ENCODE measurements at regions not wholly inside any gene's neighbourhood (a gene's known extent, or its start where the extent isn't known, plus 50 kb on each side); places are given as distances from the start of the nearest gene placed in this dataset.

- no peak overlapping the region for H3K27ac ChIP-seq (ENCODE audit: low read length)
- no peaks in the 10 kb centered on the region for H3K36me3 ChIP-seq (ENCODE audit: control insufficient read depth in 1 of 2, insufficient read depth in 2 of 2, low read length in 2 of 2)
- H3K4me3 ChIP-seq (ENCODE audit: low read depth in 1 of 2, low read length in 2 of 2): no peak overlapping the region
- no peaks in the 10 kb centered on the region for H3K27me3 ChIP-seq (ENCODE audit: low read depth, low read length)
- no peaks in the 10 kb centered on the region for H3K4me1 ChIP-seq (ENCODE audit: control insufficient read depth in 1 of 2, insufficient read depth in 2 of 2, low read length in 2 of 2)
- H3K9me3 ChIP-seq (ENCODE audit: control insufficient read depth in 1 of 2, low read length in 2 of 2): no peaks in the 10 kb centered on the region
These were observed 347.9 kb downstream of the EFNB2 start for GRCh38 chr13:106187501-106188095.

DNA sequence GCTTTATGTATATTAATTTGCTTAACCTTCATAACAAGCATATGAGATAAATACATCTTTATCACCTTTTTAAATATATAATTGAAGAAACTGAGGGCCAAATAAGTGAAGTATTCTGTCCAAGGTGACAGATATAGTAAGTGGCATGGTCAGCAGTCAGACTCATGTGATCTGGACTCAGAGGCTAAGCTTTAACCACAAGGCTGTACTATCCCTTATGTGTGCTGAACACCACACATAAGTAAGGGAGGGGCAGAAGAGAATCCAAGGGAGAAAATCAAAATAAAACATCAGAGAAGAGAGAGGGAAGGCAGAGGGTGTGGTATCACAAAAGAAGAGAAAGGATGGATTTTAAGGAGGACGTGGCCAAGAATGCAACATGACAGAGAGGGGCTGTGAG, 348.4 kb downstream of the EFNB2 start:
- Histone ChIP-seq H3K27ac (ENCODE audit: low read length) (no peak overlapping the region), H3K27me3 (ENCODE audit: low read depth, low read length) (no peaks in the 10 kb centered on the region), H3K4me3 (ENCODE audit: low read depth in 1 of 2, low read length in 2 of 2) (no peak overlapping the region), H3K9me3 (ENCODE audit: control insufficient read depth in 1 of 2, low read length in 2 of 2) (no peaks in the 10 kb centered on the region), H3K4me1 (ENCODE audit: control insufficient read depth in 1 of 2, insufficient read depth in 2 of 2, low read length in 2 of 2) (no peaks in the 10 kb centered on the region), H3K36me3 (ENCODE audit: control insufficient read depth in 1 of 2, insufficient read depth in 2 of 2, low read length in 2 of 2) (no peaks in the 10 kb centered on the region)

DNA sequence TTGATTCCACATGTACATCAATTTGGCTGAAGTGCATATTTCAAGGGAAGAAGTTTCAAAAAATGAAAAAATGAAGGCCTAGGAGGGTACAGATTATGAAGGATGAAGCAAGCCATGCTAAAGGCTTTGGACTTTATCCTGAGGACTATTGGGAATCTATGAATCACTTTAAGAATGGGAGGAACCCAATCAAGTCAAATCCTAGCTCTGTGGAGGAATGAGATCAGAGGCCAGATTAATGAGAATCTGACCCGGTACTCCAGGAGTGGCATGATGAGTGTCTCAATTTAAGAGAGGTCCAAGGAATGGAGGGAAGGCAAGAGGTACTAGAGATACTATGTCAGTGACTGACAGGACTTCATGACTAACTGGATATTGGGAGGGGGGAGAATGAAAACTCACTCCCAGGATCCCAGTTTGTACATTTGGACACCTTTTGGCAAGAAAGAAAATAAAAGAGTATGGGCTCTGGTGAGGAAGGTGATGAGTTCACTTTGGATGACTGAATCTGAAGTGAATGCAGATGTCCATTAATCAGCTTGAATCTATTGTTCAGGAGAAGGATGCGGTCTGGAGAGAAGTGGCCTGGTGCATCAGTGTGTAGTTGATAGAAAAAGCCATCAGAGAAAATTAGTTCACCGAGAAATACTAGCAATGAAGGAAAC, 349.0 kb downstream of the EFNB2 start:
- H3K27me3 ChIP-seq (ENCODE audit: low read depth, low read length): no peaks in the 10 kb centered on the region
- H3K27ac ChIP-seq (ENCODE audit: low read length): no peak overlapping the region
- H3K4me1 ChIP-seq (ENCODE audit: control insufficient read depth in 1 of 2, insufficient read depth in 2 of 2, low read length in 2 of 2): no peaks in the 10 kb centered on the region
- H3K36me3 ChIP-seq (ENCODE audit: control insufficient read depth in 1 of 2, insufficient read depth in 2 of 2, low read length in 2 of 2): no peaks in the 10 kb centered on the region
- no peak overlapping the region for H3K4me3 ChIP-seq (ENCODE audit: low read depth in 1 of 2, low read length in 2 of 2)
- H3K9me3 ChIP-seq (ENCODE audit: control insufficient read depth in 1 of 2, low read length in 2 of 2): no peaks in the 10 kb centered on the region

- Histone ChIP-seq H3K4me1 (ENCODE audit: control insufficient read depth in 1 of 2, insufficient read depth in 2 of 2, low read length in 2 of 2) (no peaks in the 10 kb centered on the region), H3K9me3 (ENCODE audit: control insufficient read depth in 1 of 2, low read length in 2 of 2) (no peaks in the 10 kb centered on the region), H3K36me3 (ENCODE audit: control insufficient read depth in 1 of 2, insufficient read depth in 2 of 2, low read length in 2 of 2) (no peaks in the 10 kb centered on the region), H3K27me3 (ENCODE audit: low read depth, low read length) (no peaks in the 10 kb centered on the region), H3K4me3 (ENCODE audit: low read depth in 1 of 2, low read length in 2 of 2) (no peak overlapping the region), H3K27ac (ENCODE audit: low read length) (no peak overlapping the region)
These were observed 350.7 kb downstream of the EFNB2 start for GRCh38 chr13:106184790-106185189.

DNA sequence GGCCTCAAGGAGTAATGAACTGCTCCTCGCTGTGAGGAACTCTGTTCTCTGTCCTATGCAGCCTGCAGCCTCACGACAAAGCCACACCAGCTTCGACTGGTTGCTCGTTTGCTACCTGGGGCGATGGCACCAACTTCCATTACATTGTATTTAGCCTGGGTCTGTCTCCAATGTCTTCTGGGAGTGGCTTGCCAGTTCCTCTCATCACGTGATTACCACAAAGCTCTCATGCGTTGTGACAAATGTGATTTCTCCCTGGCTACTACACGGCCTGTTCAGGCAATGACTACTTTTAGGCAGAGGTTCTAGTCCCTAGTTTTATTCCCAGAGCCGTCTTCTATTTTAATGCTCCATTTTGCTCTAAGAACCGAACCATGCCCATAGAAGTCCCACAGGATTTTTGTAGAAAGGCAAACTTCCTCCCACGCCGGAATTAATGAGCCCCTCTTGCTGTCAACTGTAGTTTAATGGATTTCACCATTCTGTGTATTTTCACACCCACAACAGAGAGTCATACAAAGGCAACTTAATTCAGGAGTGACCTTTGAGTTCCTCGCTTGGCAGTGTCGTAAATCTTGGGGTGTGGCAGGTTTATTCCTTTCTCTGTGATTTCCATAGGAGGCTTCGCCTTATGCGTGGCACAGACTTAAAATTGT, 351.9 kb downstream of the EFNB2 start:
- no peaks in the 10 kb centered on the region for H3K27me3 ChIP-seq (ENCODE audit: low read depth, low read length)
- no peak overlapping the region for H3K4me3 ChIP-seq (ENCODE audit: low read depth in 1 of 2, low read length in 2 of 2)
- no peaks in the 10 kb centered on the region for H3K9me3 ChIP-seq (ENCODE audit: control insufficient read depth in 1 of 2, low read length in 2 of 2)
- H3K36me3 ChIP-seq (ENCODE audit: control insufficient read depth in 1 of 2, insufficient read depth in 2 of 2, low read length in 2 of 2): no peaks in the 10 kb centered on the region
- no peak overlapping the region for H3K27ac ChIP-seq (ENCODE audit: low read length)
- H3K4me1 ChIP-seq (ENCODE audit: control insufficient read depth in 1 of 2, insufficient read depth in 2 of 2, low read length in 2 of 2): no peaks in the 10 kb centered on the region

- H3K36me3 ChIP-seq (ENCODE audit: control insufficient read depth in 1 of 2, insufficient read depth in 2 of 2, low read length in 2 of 2): no peaks in the 10 kb centered on the region
- H3K27me3 ChIP-seq (ENCODE audit: low read depth, low read length): no peaks in the 10 kb centered on the region
- H3K27ac ChIP-seq (ENCODE audit: low read length): no peak overlapping the region
- H3K9me3 ChIP-seq (ENCODE audit: control insufficient read depth in 1 of 2, low read length in 2 of 2): no peaks in the 10 kb centered on the region
- no peak overlapping the region for H3K4me3 ChIP-seq (ENCODE audit: low read depth in 1 of 2, low read length in 2 of 2)
- no peaks in the 10 kb centered on the region for H3K4me1 ChIP-seq (ENCODE audit: control insufficient read depth in 1 of 2, insufficient read depth in 2 of 2, low read length in 2 of 2)
These were observed 353.1 kb downstream of the EFNB2 start for GRCh38 chr13:106182404-106182803.

GRCh38 chr13:106178816-106179215, 356.6 kb downstream of the EFNB2 start:
- Histone ChIP-seq H3K27me3 (ENCODE audit: low read depth, low read length) (no peaks in the 10 kb centered on the region), H3K4me1 (ENCODE audit: control insufficient read depth in 1 of 2, insufficient read depth in 2 of 2, low read length in 2 of 2) (no peaks in the 10 kb centered on the region), H3K9me3 (ENCODE audit: control insufficient read depth in 1 of 2, low read length in 2 of 2) (no peaks in the 10 kb centered on the region), H3K4me3 (ENCODE audit: low read depth in 1 of 2, low read length in 2 of 2) (no peak overlapping the region), H3K36me3 (ENCODE audit: control insufficient read depth in 1 of 2, insufficient read depth in 2 of 2, low read length in 2 of 2) (no peaks in the 10 kb centered on the region), H3K27ac (ENCODE audit: low read length) (no peak overlapping the region)

DNA sequence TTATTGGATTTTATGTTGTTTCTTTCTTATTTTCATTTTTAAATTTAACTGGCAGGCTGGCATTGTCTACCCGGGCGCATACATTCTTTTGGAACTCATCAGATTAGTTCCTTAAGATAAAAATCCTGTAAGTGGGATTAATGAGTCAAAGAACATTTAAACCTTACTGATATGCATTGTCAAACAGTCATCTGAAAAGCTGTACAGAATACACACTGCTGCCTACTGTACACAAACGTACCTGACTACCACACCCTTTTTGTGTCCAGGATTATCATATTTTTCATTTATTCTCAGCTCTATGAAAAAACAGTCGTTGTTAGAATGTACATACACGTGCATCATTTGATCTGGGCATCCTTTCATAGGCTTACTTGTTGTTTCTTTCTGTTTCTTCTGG, 358.3 kb downstream of the EFNB2 start:
- Histone ChIP-seq H3K27ac (ENCODE audit: low read length) (no peak overlapping the region), H3K4me3 (ENCODE audit: low read depth in 1 of 2, low read length in 2 of 2) (no peak overlapping the region), H3K4me1 (ENCODE audit: control insufficient read depth in 1 of 2, insufficient read depth in 2 of 2, low read length in 2 of 2) (no peaks in the 10 kb centered on the region), H3K27me3 (ENCODE audit: low read depth, low read length) (no peaks in the 10 kb centered on the region), H3K36me3 (ENCODE audit: control insufficient read depth in 1 of 2, insufficient read depth in 2 of 2, low read length in 2 of 2) (no peaks in the 10 kb centered on the region), H3K9me3 (ENCODE audit: control insufficient read depth in 1 of 2, low read length in 2 of 2) (no peaks in the 10 kb centered on the region)

DNA sequence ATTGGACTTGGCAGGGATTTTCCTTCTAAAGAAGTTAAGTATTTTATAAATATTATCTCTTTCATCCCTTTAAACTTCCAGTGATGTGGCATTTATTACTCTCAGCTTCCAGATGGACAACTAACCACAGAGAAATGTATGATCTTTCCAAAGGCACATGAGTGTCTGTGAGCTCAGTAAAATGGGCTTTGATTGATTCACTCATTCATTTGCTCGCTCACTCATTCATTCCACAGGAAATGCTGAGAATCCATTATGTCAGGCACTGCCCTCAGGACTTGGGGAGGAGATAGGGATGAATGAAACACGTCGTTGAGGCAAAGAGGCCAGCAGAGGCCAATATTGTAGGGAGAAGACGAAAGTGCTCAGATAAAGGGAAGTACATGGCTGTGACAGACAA, 359.3 kb downstream of the EFNB2 start:
- no peaks in the 10 kb centered on the region for H3K27me3 ChIP-seq (ENCODE audit: low read depth, low read length)
- no peaks in the 10 kb centered on the region for H3K9me3 ChIP-seq (ENCODE audit: control insufficient read depth in 1 of 2, low read length in 2 of 2)
- no peaks in the 10 kb centered on the region for H3K4me1 ChIP-seq (ENCODE audit: control insufficient read depth in 1 of 2, insufficient read depth in 2 of 2, low read length in 2 of 2)
- no peak overlapping the region for H3K4me3 ChIP-seq (ENCODE audit: low read depth in 1 of 2, low read length in 2 of 2)
- no peaks in the 10 kb centered on the region for H3K36me3 ChIP-seq (ENCODE audit: control insufficient read depth in 1 of 2, insufficient read depth in 2 of 2, low read length in 2 of 2)
- H3K27ac ChIP-seq (ENCODE audit: low read length): no peak overlapping the region

DNA sequence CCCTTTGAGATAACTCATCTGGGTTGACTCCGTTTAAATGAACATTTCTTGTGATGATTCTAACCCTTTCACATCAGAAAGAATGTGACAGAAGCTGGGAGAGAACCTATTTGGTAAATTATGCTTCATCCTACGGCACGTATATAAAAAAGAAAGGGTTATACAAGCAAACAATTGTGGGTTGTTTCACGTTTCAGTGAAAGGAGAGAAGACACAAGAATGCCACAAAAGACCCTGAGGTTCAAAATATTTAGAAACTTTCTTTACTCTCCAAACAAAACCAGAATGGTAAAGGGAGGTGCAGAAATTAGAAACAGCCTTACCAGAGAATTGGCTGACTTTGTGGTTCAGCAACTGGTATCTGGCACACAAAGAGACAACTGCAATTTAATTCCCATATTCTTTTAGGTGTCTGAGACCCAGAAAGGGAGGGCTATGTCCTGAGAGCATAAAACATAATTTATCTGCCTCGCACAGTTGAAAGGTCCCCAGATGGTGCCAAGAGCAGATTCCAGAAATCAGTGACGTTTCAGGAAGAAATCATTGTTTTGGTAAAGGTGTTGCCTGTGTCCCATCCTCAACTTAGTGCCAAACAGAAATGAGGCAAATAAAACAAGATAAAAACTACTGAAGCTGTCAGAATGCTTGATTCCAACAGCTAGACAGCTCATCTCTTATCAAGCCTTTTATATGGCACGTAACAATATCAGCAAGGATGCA, 361.4 kb downstream of the EFNB2 start:
- no peaks in the 10 kb centered on the region for H3K4me1 ChIP-seq (ENCODE audit: control insufficient read depth in 1 of 2, insufficient read depth in 2 of 2, low read length in 2 of 2)
- H3K27ac ChIP-seq (ENCODE audit: low read length): no peak overlapping the region
- H3K4me3 ChIP-seq (ENCODE audit: low read depth in 1 of 2, low read length in 2 of 2): no peak overlapping the region
- H3K27me3 ChIP-seq (ENCODE audit: low read depth, low read length): no peaks in the 10 kb centered on the region
- no peaks in the 10 kb centered on the region for H3K9me3 ChIP-seq (ENCODE audit: control insufficient read depth in 1 of 2, low read length in 2 of 2)
- H3K36me3 ChIP-seq (ENCODE audit: control insufficient read depth in 1 of 2, insufficient read depth in 2 of 2, low read length in 2 of 2): no peaks in the 10 kb centered on the region

DNA sequence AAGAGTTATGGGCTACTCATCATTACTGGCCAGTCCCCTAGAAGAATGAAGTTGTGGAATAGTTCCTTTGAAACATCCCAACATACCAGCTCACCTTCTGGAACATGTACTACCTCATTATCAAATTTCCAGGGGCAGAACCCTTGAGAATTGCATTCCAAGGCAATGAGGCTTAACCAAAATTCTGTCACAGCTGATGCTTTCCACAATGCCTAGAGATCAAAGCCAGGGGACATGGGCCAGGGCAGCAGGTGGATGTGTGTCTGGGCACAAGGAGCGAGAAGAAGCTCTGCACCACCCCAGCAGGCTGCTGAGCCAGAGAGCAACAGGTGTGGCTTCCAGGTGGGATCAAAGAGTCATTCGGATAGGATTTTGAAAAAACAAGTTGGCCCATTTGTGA, 362.1 kb downstream of the EFNB2 start:
- H3K9me3 ChIP-seq (ENCODE audit: control insufficient read depth in 1 of 2, low read length in 2 of 2): no peaks in the 10 kb centered on the region
- no peaks in the 10 kb centered on the region for H3K36me3 ChIP-seq (ENCODE audit: control insufficient read depth in 1 of 2, insufficient read depth in 2 of 2, low read length in 2 of 2)
- no peaks in the 10 kb centered on the region for H3K27me3 ChIP-seq (ENCODE audit: low read depth, low read length)
- H3K4me3 ChIP-seq (ENCODE audit: low read depth in 1 of 2, low read length in 2 of 2): no peak overlapping the region
- H3K27ac ChIP-seq (ENCODE audit: low read length): no peak overlapping the region
- H3K4me1 ChIP-seq (ENCODE audit: control insufficient read depth in 1 of 2, insufficient read depth in 2 of 2, low read length in 2 of 2): no peaks in the 10 kb centered on the region
